Prostate gland (tissue), 2 donors: ENCODE measurements at regions not wholly inside any gene's neighbourhood (a gene's known extent, or its start where the extent isn't known, plus 50 kb on each side); places are given as distances from the start of the nearest gene placed in this dataset.

Source experiments
- DNase-seq: peaks from one replicate; pipeline ENCODE4 v3.0.0-alpha.2; 2019; ENCODE audit warnings: low spot score
- H3K27ac ChIP-seq, 2 donors: fragments of 200-600 bp; sonication (generic); 2 replicates each; pipeline ENCODE4 v1.5.1; 2017 to 2019
- H3K27me3 ChIP-seq: fragments of 200-600 bp; sonication (generic); replicated peaks from 2 replicates; pipeline ENCODE4 v1.5.1; 2019; ENCODE audit not compliant: insufficient read depth
- H3K36me3 ChIP-seq, 2 donors: fragments of 200-600 bp; sonication (generic); 1 replicate in 1 of 2; 2 replicates in 1 of 2; pipeline versions ENCODE4 v1.5.1 to v1.8.1; 2017 to 2019
- H3K4me1 ChIP-seq: fragments of 200-600 bp; sonication (generic); replicated peaks from 2 replicates; pipeline ENCODE4 v1.5.1; 2019
- H3K4me3 ChIP-seq, 2 donors: fragments of 200-600 bp; sonication (generic); 2 replicates each; pipeline ENCODE4 v1.5.1; 2017 to 2019
- H3K9me3 ChIP-seq: fragments of 200-600 bp; sonication (generic); 2 replicates; pipeline ENCODE4 v1.5.1; 2017
- CTCF ChIP-seq, 4 experiments: fragments of 200-600 bp in 2 of 4; fragments of 450-650 bp in 2 of 4; sonication (generic) in 2 of 4; IDR thresholded peaks; 1 replicate in 3 of 4; 2 replicates in 1 of 4; pipeline ENCODE4 v1.5.1; 2016 to 2019; ENCODE audit warnings: antibody characterized with exemption in 4 of 4, mild to moderate bottlenecking in 2 of 4, moderate library complexity in 2 of 4
- POLR2A ChIP-seq: fragments of 450-650 bp; IDR thresholded peaks from one replicate; pipeline ENCODE4 v1.6.1; 2016; ENCODE audit warnings: antibody characterized with exemption, mild to moderate bottlenecking
- POLR2AphosphoS5 ChIP-seq: sonication (generic); formaldehyde crosslinking; IDR thresholded peaks from one replicate; pipeline ENCODE4 v1.6.1; 2017; ENCODE audit warnings: antibody characterized with exemption
- WGBS: methylation state at CpG from one replicate; pipeline ENCODE4 v1.1.5; 2018; 5-methylcytosine and 5-hydroxymethylcytosine counted together
- intact Hi-C: fragments of 100-400 bp; cut with DNase I; formaldehyde crosslinking; loops from one replicate; pipeline ENCODE4 v1.14.2; 2022

- Histone ChIP-seq H3K9me3 (no peaks in the 10 kb centered on the region), H3K27me3 (no peaks in the 10 kb centered on the region), H3K4me3 (no peak overlapping the region), H3K27ac (no peak overlapping the region), H3K4me1 (no peaks in the 10 kb centered on the region), H3K36me3 (no peaks in the 10 kb centered on the region)
- no peak for DNase-seq
- intact Hi-C loops, result no loop called here
- TF ChIP-seq CTCF (IDR thresholded peaks at IDR 0.05) (no peak), POLR2A (no peak), POLR2AphosphoS5 (no peak)
- 79% methylated on average over 11 of the region's 11 CpGs for WGBS
These were observed 55.3 kb upstream of the GRB10 start for GRCh38 chr7:50837965-50838364.

- WGBS, result 96% methylated on average over 2 of the region's 2 CpGs
- Histone ChIP-seq H3K36me3 (no peaks in the 10 kb centered on the region), H3K27me3 (no peaks in the 10 kb centered on the region), H3K27ac (no peak overlapping the region), H3K4me3 (no peak overlapping the region), H3K4me1 (no peaks in the 10 kb centered on the region), H3K9me3 (no peaks in the 10 kb centered on the region)
- DNase-seq, result no peak
- intact Hi-C loops, result no loop called here
- TF ChIP-seq POLR2AphosphoS5 (no peak), CTCF (IDR thresholded peaks at IDR 0.05) (no peak)
These were observed 54.0 kb upstream of the GRB10 start for GRCh38 chr7:50836646-50837045.

GRCh38 chr7:50835156-50835555 is 52.5 kb upstream of the GRB10 start:
- Histone ChIP-seq H3K36me3 (no peaks in the 10 kb centered on the region), H3K4me3 (no peak overlapping the region), H3K27ac (no peak overlapping the region), H3K27me3 (no peaks in the 10 kb centered on the region), H3K9me3 (no peaks in the 10 kb centered on the region), H3K4me1 (no peaks in the 10 kb centered on the region)
- intact Hi-C loops, result no loop called here
- DNase-seq, result no peak
- 83% methylated on average over 2 of the region's 2 CpGs for WGBS
- no peak for TF ChIP-seq POLR2A

GRCh38 chr7:50834679-50835078 is 52.0 kb upstream of the GRB10 start:
- H3K27me3 ChIP-seq, result no peaks in the 10 kb centered on the region
- WGBS, result 85% methylated on average over 6 of the region's 6 CpGs
- DNase-seq, result no peak
- intact Hi-C loops, result no loop called here
- no peak for TF ChIP-seq POLR2AphosphoS5
- TF ChIP-seq POLR2A, result no peak
- no peak for TF ChIP-seq CTCF (IDR thresholded peaks at IDR 0.05)
- H3K4me1 ChIP-seq, result no peaks in the 10 kb centered on the region
- no peak overlapping the region for H3K27ac ChIP-seq
- no peak overlapping the region for H3K4me3 ChIP-seq
- no peaks in the 10 kb centered on the region for H3K9me3 ChIP-seq
- H3K36me3 ChIP-seq, result no peaks in the 10 kb centered on the region

GRCh38 chr7:50834031-50834535 is 51.4 kb upstream of the GRB10 start:
- no peak for DNase-seq
- 70% methylated on average over 1 of the region's 1 CpG for WGBS
- Histone ChIP-seq H3K27me3 (no peaks in the 10 kb centered on the region), H3K4me1 (no peaks in the 10 kb centered on the region), H3K9me3 (no peaks in the 10 kb centered on the region), H3K27ac (no peak overlapping the region), H3K4me3 (no peak overlapping the region), H3K36me3 (no peaks in the 10 kb centered on the region)
- TF ChIP-seq CTCF (IDR thresholded peaks at IDR 0.05) (no peak), POLR2AphosphoS5 (no peak), POLR2A (no peak)
- intact Hi-C loops, result no loop called here
